ENCODE measurements at regions not wholly inside any gene's neighbourhood (a gene's known extent, or its start where the extent isn't known, plus 50 kb on each side); places are given as distances from the start of the nearest gene placed in this dataset.
"Not testable (repeated sequence)": the region's sequence is repeated elsewhere in the genome, so short reads cannot be mapped to it uniquely, and the experiment has no call there.

- CTCF ChIA-PET: interaction anchor here (1.4 kb wide), 1 partner anchor 9 kb away, joined by 7 read pairs; no protein-coding TSS in a partner anchor
- DNase-seq (ENCODE audit: extremely low spot score): no peak
Measured at GRCh38 chr7:112540839-112541577, 60.2 kb downstream of the LSMEM1 start.

GRCh38 chr7:112546723-112547513 is 66.1 kb downstream of the LSMEM1 start:
- no peak for TF ChIP-seq CTCF (IDR thresholded peaks at IDR 0.05; ENCODE audit: control extremely low read depth, extremely low read depth, low read depth, missing control alignments)
- DNase-seq (ENCODE audit: extremely low spot score): no peak
- CTCF ChIA-PET: interaction anchor here (0.7 to 1.5 kb wide), 5 partner anchors 10 to 876 kb away, joined by 3 to 5 read pairs (median 3); no protein-coding TSS in a partner anchor
- POLR2A ChIA-PET: no interaction called here

More at GRCh38 chr7:112540839-112541577, 60.2 kb downstream of the LSMEM1 start:
- TF ChIP-seq CTCF (IDR thresholded peaks at IDR 0.05; ENCODE audit: control extremely low read depth, extremely low read depth, low read depth, missing control alignments): no peak
- POLR2A ChIA-PET: no interaction called here

GRCh38 chr7:112547916-112548315 is 67.1 kb downstream of the LSMEM1 start:
- no peak for TF ChIP-seq CTCF (IDR thresholded peaks at IDR 0.05; ENCODE audit: control extremely low read depth, extremely low read depth, low read depth, missing control alignments)
- DNase-seq (ENCODE audit: extremely low spot score): no peak
- CTCF ChIA-PET: interaction anchor here (1.5 kb wide), 1 partner anchor 875 kb away, joined by 5 read pairs; no protein-coding TSS in a partner anchor
- POLR2A ChIA-PET: no interaction called here

GRCh38 chr7:112550468-112551060 is 69.8 kb downstream of the LSMEM1 start:
- DNase-seq (ENCODE audit: extremely low spot score): peak; percentile 57
- peak; percentile 79 for TF ChIP-seq CTCF (IDR thresholded peaks at IDR 0.05; ENCODE audit: control extremely low read depth, extremely low read depth, low read depth, missing control alignments)
- POLR2A ChIA-PET: no interaction called here
- CTCF ChIA-PET: interaction anchor here (0.7 to 2.8 kb wide), 20 partner anchors 10 to 1056 kb away, joined by 3 to 29 read pairs (median 4); no protein-coding TSS in a partner anchor

GRCh38 chr7:112551521-112551920 is 70.7 kb downstream of the LSMEM1 start:
- POLR2A ChIA-PET; DNase-seq (ENCODE audit: extremely low spot score): not testable (repeated sequence)
- CTCF ChIA-PET: interaction anchor here (1.5 to 1.7 kb wide), 3 partner anchors 9 to 41 kb away, joined by 3 to 8 read pairs (median 7); no protein-coding TSS in a partner anchor

- CTCF ChIA-PET: interaction anchor here (0.8 kb wide), 1 partner anchor 869 kb away, joined by 3 read pairs; no protein-coding TSS in a partner anchor
- no peak for DNase-seq (ENCODE audit: extremely low spot score)
- POLR2A ChIA-PET: no interaction called here
Measured at GRCh38 chr7:112554591-112554990, 73.8 kb downstream of the LSMEM1 start.

More at GRCh38 chr7:112554591-112554990, 73.8 kb downstream of the LSMEM1 start:
- no peak for TF ChIP-seq CTCF (IDR thresholded peaks at IDR 0.05; ENCODE audit: control extremely low read depth, extremely low read depth, low read depth, missing control alignments)

Data from GM10248 (cell line).